K562 (cell line): ENCODE measurements at regions not wholly inside any gene's neighbourhood (a gene's known extent, or its start where the extent isn't known, plus 50 kb on each side); places are given as distances from the start of the nearest gene placed in this dataset.

Experiments
- ATAC-seq: fragments of 200-7000 bp; cut with Tn5 transposase; 3 replicates; pipeline ENCODE4 v1.9.1; 2020; ENCODE audit warnings: moderate library complexity
- BruUV-seq: library from RNA; stranded (reverse); fragments of 400-500 nt; replicated peaks from 2 replicates; lab custom pipeline; 2021; lab: Mats Ljungman, UMichigan
- CTCF ChIA-PET: fragments of 300-600 bp; formaldehyde crosslinking; extraction: SDS; loops from one replicate; lab custom pipeline; 2021; ENCODE audit warnings: low intra/inter-chr PET ratio; lab: Yijun Ruan, JAX
- POLR2A ChIA-PET: fragments of 300-600, 350-650 bp; sonication (Branson Sonifier 250); formaldehyde crosslinking; extraction: SDS; loops from one replicate; lab custom pipeline; 2021; ENCODE audit warnings: antibody characterized with exemption, inconsistent platforms; lab: Yijun Ruan, JAX
- DNase-seq, 4 experiments: peaks; one replicate each; pipeline versions ENCODE4 v3.0.0 to v3.0.0-alpha.2; 2011 to 2018; ENCODE audit warnings: low spot score in 3 of 4, mixed read lengths in 3 of 4; ENCODE audit errors: extremely low read depth in 1 of 4
- FAIRE-seq: peaks from 2 replicates; lab custom pipeline; 2011; peaks lifted over from hg19 to GRCh38; lab: Jason Lieb, UNC
- H2AFZ ChIP-seq: 2 replicates; pipeline ENCODE4 v1.6.0; 2011; ENCODE audit warnings: low read depth, low read length, control low read depth, inconsistent platforms
- H3K27ac ChIP-seq: fragments of 200-600 bp; 3 replicates; pipeline ENCODE4 v1.8.0; 2011; ENCODE audit warnings: low read depth, mild to moderate bottlenecking, control low read depth, inconsistent platforms, low read length, moderate library complexity, mixed read lengths; ENCODE audit errors: extremely low read depth
- H3K27me3 ChIP-seq, 2 experiments: fragments of 300-600 bp in 1 of 2; 2 replicates in 1 of 2; 3 replicates in 1 of 2; pipeline versions ENCODE4 v1.6.0 to v1.8.0; 2011; ENCODE audit warnings: inconsistent platforms in 2 of 2, low read length in 2 of 2, mild to moderate bottlenecking in 1 of 2, mixed read lengths in 1 of 2, moderate library complexity in 1 of 2; ENCODE audit not compliant: control insufficient read depth in 2 of 2, insufficient read depth in 2 of 2
- H3K36me3 ChIP-seq: fragments of 300-600 bp; 3 replicates; pipeline ENCODE4 v1.8.0; 2011; ENCODE audit warnings: mild to moderate bottlenecking, low read length, inconsistent platforms; ENCODE audit not compliant: control insufficient read depth, insufficient read depth
- H3K4me1 ChIP-seq, 2 experiments: fragments of 200-600 bp in 1 of 2; replicated peaks in 1 of 2; 2 replicates in 1 of 2; 3 replicates in 1 of 2; pipeline versions ENCODE4 v1.5.1 to v1.8.0; 2011; ENCODE audit warnings: inconsistent platforms in 2 of 2, low read length in 2 of 2, mild to moderate bottlenecking in 1 of 2, mixed read lengths in 1 of 2, moderate library complexity in 1 of 2; ENCODE audit not compliant: control insufficient read depth in 2 of 2, insufficient read depth in 2 of 2
- H3K4me2 ChIP-seq: 2 replicates; pipeline ENCODE4 v1.6.1; 2011; ENCODE audit warnings: low read length, control low read depth, inconsistent platforms, mixed read lengths; ENCODE audit not compliant: insufficient read depth
- H3K4me3 ChIP-seq: fragments of 200-600 bp; sonication (generic), shearing (Covaris generic); 2 replicates; pipeline ENCODE4 v1.5.1; 2016; ENCODE audit warnings: control low read depth, inconsistent platforms
- H3K79me2 ChIP-seq: fragments of 200-600 bp; 3 replicates; pipeline ENCODE4 v1.8.0; 2011; ENCODE audit warnings: low read length, inconsistent platforms; ENCODE audit not compliant: control insufficient read depth, insufficient read depth
- H3K9ac ChIP-seq, 2 experiments: 2 replicates each; pipeline versions ENCODE4 v1.6.0 to v1.6.1; 2011; ENCODE audit warnings: low read depth in 2 of 2, low read length in 2 of 2, control low read depth in 1 of 2, inconsistent platforms in 1 of 2, mild to moderate bottlenecking in 1 of 2, mixed read lengths in 1 of 2; ENCODE audit not compliant: insufficient read depth in 1 of 2
- H3K9me1 ChIP-seq: one replicate; pipeline ENCODE4 v1.6.0; 2011; ENCODE audit warnings: inconsistent platforms, mild to moderate bottlenecking, low read length, moderate library complexity; ENCODE audit not compliant: control insufficient read depth, insufficient read depth
- H3K9me3 ChIP-seq: replicated peaks from 2 replicates; pipeline ENCODE4 v1.5.1; 2011; ENCODE audit warnings: low read depth, low read length, inconsistent platforms; ENCODE audit not compliant: control insufficient read depth, insufficient read depth
- H4K20me1 ChIP-seq: replicated peaks from 2 replicates; pipeline ENCODE4 v1.6.1; 2011; ENCODE audit warnings: low read length, inconsistent platforms, mixed read lengths; ENCODE audit not compliant: control insufficient read depth, insufficient read depth
- ARID1B ChIP-seq: fragments of 450-650 bp; IDR thresholded peaks from 2 replicates; pipeline ENCODE4 v1.6.1; 2016; ENCODE audit warnings: antibody characterized with exemption, mild to moderate bottlenecking, inconsistent platforms
- CHCHD3 ChIP-seq: fragments of 250-450 bp; sonication (Bioruptor Pico); IDR thresholded peaks from 2 replicates; pipeline ENCODE4 v2.1.2; 2022; ENCODE audit warnings: mild to moderate bottlenecking
- ESRRA ChIP-seq: fragments of 450-650 bp; IDR thresholded peaks from 2 replicates; pipeline ENCODE4 v1.6.1; 2014; ENCODE audit warnings: low read depth, mild to moderate bottlenecking, moderate library complexity, borderline replicate concordance
- HEY1 ChIP-seq: fragments of 250-450 bp; sonication (Bioruptor Pico); IDR thresholded peaks from 2 replicates; pipeline ENCODE4 v1.5.0; 2020; ENCODE audit warnings: mild to moderate bottlenecking, moderate library complexity, borderline replicate concordance
- MECOM ChIP-seq: fragments of 250-450 bp; sonication (Bioruptor Pico); IDR thresholded peaks from 2 replicates; pipeline ENCODE4 v1.8.0; 2022; ENCODE audit warnings: inconsistent platforms
- NRF1 ChIP-seq, 2 experiments: fragments of 450-650 bp; IDR thresholded peaks in 1 of 2; conservative IDR thresholded peaks in 1 of 2; 2 replicates each; pipeline ENCODE4 v1.6.1; 2014; ENCODE audit warnings: mild to moderate bottlenecking in 2 of 2
- PURB ChIP-seq: sonication (generic); formaldehyde crosslinking; IDR thresholded peaks from 2 replicates; pipeline ENCODE4 v1.9.0; 2021; ENCODE audit warnings: low read depth, mild to moderate bottlenecking, missing genetic modification reagents
- WGBS: fragments of 100-300 bp; shearing (Covaris generic); methylation state at CpG from one replicate; pipeline ENCODE4 v1.1.6; 2016; ENCODE audit warnings: low coverage, mixed read lengths; ENCODE audit not compliant: insufficient coverage; ENCODE audit errors: missing lambda C conversion rate; 5-methylcytosine and 5-hydroxymethylcytosine counted together
- in situ Hi-C: fragments of 300-500 bp; cut with MboI; formaldehyde crosslinking; loops from 4 replicates; pipeline ENCODE4 v1.15.0; 2018; ENCODE audit warnings: inconsistent platforms, mixed read lengths
- intact Hi-C: fragments of 100-400 bp; cut with micrococcal nuclease; formaldehyde crosslinking; loops from 2 replicates; pipeline ENCODE4 v1.14.2; 2022
- TF ChIP-seq, protein P1 (sequence below), 2 experiments: fragments of 450-650 bp; formaldehyde crosslinking in 1 of 2; IDR thresholded peaks; 2 replicates each; pipeline versions ENCODE4 v1.4.0 to v1.6.1; 2014 to 2020; ENCODE audit warnings: mild to moderate bottlenecking in 2 of 2, borderline replicate concordance in 1 of 2, low read depth in 1 of 2
- TF ChIP-seq, protein P2 (sequence below): fragments of 250-450 bp; sonication (Bioruptor Pico); IDR thresholded peaks from 2 replicates; pipeline ENCODE4 v1.4.0; 2020; ENCODE audit warnings: mild to moderate bottlenecking, moderate library complexity
- TF ChIP-seq, protein P3 (sequence below): sonication (generic); formaldehyde crosslinking; IDR thresholded peaks from 2 replicates; pipeline ENCODE4 v1.8.1; 2022; ENCODE audit warnings: missing genetic modification reagents

- TF ChIP-seq, protein P1, sequence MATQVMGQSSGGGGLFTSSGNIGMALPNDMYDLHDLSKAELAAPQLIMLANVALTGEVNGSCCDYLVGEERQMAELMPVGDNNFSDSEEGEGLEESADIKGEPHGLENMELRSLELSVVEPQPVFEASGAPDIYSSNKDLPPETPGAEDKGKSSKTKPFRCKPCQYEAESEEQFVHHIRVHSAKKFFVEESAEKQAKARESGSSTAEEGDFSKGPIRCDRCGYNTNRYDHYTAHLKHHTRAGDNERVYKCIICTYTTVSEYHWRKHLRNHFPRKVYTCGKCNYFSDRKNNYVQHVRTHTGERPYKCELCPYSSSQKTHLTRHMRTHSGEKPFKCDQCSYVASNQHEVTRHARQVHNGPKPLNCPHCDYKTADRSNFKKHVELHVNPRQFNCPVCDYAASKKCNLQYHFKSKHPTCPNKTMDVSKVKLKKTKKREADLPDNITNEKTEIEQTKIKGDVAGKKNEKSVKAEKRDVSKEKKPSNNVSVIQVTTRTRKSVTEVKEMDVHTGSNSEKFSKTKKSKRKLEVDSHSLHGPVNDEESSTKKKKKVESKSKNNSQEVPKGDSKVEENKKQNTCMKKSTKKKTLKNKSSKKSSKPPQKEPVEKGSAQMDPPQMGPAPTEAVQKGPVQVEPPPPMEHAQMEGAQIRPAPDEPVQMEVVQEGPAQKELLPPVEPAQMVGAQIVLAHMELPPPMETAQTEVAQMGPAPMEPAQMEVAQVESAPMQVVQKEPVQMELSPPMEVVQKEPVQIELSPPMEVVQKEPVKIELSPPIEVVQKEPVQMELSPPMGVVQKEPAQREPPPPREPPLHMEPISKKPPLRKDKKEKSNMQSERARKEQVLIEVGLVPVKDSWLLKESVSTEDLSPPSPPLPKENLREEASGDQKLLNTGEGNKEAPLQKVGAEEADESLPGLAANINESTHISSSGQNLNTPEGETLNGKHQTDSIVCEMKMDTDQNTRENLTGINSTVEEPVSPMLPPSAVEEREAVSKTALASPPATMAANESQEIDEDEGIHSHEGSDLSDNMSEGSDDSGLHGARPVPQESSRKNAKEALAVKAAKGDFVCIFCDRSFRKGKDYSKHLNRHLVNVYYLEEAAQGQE (IDR thresholded peaks at IDR 0.05; ENCODE audit: borderline replicate concordance), result no peak
- TF ChIP-seq, protein P1 (CRISPR knock-in tag; IDR thresholded peaks at IDR 0.05; ENCODE audit: low read depth), result no peak
- TF ChIP-seq, all 486 proteins: peak for 0
These were observed 315.9 kb upstream of the SEMA3A start (continued) for GRCh38 chr7:84510505-84510904.

DNA sequence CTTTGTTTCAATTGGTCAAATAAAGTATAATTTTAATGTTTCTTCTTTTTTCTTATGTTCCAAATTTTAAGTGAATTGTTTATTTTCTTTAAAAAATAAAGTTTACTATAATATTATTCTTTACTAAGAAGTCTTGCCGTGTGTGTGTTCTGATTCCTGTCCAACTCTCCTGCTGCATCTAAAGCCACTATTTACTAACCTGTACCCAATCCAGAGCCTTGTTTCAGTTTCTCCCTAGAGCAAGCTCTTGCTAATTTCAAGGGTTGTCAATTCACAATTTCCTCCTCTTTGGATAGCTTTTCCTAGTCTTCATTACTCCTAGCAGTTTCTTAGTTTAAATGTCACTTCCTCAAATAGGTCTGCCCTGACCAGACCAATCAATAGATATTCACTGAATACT lies 314.9 kb upstream of the SEMA3A start:
- intact Hi-C loops (no loop called here), in situ Hi-C loops (no loop called here)
- Histone ChIP-seq H3K4me3 (no peak overlapping the region), H3K36me3 (no peaks in the 10 kb centered on the region), H3K4me1 (no peaks in the 10 kb centered on the region), H4K20me1 (no peaks in the 10 kb centered on the region), H3K27me3 (no peaks in the 10 kb centered on the region), H2AFZ (no peak overlapping the region), H3K27ac (no peak overlapping the region), H3K4me2 (no peak overlapping the region), H3K9ac (no peak overlapping the region), H3K9me1 (no peaks in the 10 kb centered on the region), H3K79me2 (no peaks in the 10 kb centered on the region), H3K9me3 (no peaks in the 10 kb centered on the region)
- CTCF ChIA-PET, result interaction anchor here (0.7 kb wide), 1 partner anchor 381 kb away, joined by 3 read pairs; no protein-coding TSS in a partner anchor
- DNase-seq (no peak), FAIRE-seq (no peak), ATAC-seq (no peak)
- POLR2A ChIA-PET, result no interaction called here
- 5% methylated on average over 1 of the region's 1 CpG for WGBS
- no TSS peak for BruUV-seq
- no peak for TF ChIP-seq PURB (CRISPR knock-in tag)
- TF ChIP-seq ESRRA, result no peak
- TF ChIP-seq CHCHD3 (CRISPR knock-in tag), result no peak
- TF ChIP-seq, protein P2, sequence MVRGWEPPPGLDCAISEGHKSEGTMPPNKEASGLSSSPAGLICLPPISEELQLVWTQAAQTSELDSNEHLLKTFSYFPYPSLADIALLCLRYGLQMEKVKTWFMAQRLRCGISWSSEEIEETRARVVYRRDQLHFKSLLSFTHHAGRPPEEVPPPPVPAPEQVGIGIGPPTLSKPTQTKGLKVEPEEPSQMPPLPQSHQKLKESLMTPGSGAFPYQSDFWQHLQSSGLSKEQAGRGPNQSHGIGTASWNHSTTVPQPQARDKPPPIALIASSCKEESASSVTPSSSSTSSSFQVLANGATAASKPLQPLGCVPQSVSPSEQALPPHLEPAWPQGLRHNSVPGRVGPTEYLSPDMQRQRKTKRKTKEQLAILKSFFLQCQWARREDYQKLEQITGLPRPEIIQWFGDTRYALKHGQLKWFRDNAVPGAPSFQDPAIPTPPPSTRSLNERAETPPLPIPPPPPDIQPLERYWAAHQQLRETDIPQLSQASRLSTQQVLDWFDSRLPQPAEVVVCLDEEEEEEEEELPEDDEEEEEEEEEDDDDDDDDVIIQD, result no peak
- no peak for TF ChIP-seq MECOM (CRISPR knock-in tag)
- TF ChIP-seq ARID1B, result no peak
- no peak for TF ChIP-seq HEY1 (CRISPR knock-in tag)
- TF ChIP-seq, protein P3, sequence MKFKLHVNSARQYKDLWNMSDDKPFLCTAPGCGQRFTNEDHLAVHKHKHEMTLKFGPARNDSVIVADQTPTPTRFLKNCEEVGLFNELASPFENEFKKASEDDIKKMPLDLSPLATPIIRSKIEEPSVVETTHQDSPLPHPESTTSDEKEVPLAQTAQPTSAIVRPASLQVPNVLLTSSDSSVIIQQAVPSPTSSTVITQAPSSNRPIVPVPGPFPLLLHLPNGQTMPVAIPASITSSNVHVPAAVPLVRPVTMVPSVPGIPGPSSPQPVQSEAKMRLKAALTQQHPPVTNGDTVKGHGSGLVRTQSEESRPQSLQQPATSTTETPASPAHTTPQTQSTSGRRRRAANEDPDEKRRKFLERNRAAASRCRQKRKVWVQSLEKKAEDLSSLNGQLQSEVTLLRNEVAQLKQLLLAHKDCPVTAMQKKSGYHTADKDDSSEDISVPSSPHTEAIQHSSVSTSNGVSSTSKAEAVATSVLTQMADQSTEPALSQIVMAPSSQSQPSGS (CRISPR knock-in tag), result no peak
- TF ChIP-seq NRF1 (conservative IDR thresholded peaks at IDR 0.05 in 1 of 2, IDR thresholded peaks at IDR 0.05 in 1 of 2), result no peak
